ENCODE measurements at regions not wholly inside any gene's neighbourhood (a gene's known extent, or its start where the extent isn't known, plus 50 kb on each side); places are given as distances from the start of the nearest gene placed in this dataset.

DNA sequence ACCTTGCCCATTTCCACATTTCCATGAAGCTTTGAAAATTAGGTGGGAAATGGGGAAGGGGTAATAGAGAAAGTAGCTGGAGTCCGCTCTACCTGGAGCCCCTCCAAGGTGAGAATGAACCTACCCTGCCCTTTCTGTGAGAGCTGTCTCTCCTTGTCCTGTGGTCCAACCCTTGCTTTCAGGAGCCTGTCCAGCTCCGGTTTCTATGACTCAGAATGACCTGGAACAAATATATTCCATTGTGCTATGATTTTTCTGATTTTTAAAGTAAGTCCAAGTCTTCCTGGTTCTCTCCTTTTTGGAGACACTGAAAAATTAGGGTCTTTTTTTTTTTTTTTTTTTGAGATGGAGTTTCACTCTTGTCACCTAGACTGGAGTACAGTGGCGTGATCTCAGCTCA is 89.1 kb upstream of the VASH1 start:
- TF ChIP-seq, protein P1, sequence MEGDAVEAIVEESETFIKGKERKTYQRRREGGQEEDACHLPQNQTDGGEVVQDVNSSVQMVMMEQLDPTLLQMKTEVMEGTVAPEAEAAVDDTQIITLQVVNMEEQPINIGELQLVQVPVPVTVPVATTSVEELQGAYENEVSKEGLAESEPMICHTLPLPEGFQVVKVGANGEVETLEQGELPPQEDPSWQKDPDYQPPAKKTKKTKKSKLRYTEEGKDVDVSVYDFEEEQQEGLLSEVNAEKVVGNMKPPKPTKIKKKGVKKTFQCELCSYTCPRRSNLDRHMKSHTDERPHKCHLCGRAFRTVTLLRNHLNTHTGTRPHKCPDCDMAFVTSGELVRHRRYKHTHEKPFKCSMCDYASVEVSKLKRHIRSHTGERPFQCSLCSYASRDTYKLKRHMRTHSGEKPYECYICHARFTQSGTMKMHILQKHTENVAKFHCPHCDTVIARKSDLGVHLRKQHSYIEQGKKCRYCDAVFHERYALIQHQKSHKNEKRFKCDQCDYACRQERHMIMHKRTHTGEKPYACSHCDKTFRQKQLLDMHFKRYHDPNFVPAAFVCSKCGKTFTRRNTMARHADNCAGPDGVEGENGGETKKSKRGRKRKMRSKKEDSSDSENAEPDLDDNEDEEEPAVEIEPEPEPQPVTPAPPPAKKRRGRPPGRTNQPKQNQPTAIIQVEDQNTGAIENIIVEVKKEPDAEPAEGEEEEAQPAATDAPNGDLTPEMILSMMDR (conservative IDR thresholded peaks at IDR 0.05 in 1 of 2, IDR thresholded peaks at IDR 0.05 in 1 of 2; ENCODE audit: low read depth in 1 of 2, low read length in 2 of 2), result no peak
- TF ChIP-seq EZH2 (IDR thresholded peaks at IDR 0.05; ENCODE audit: low read length, missing control alignments), result no peak

Measured in fibroblast of lung (primary cell).